Lower leg skin (tissue), 3 donors: ENCODE measurements at regions not wholly inside any gene's neighbourhood (a gene's known extent, or its start where the extent isn't known, plus 50 kb on each side); places are given as distances from the start of the nearest gene placed in this dataset.

Experiments used
- POLR2A ChIP-seq, 2 donors: fragments of 450-650 bp; IDR thresholded peaks; one replicate each; pipeline ENCODE4 v1.6.1; 2016 to 2017; ENCODE audit warnings: antibody characterized with exemption in 2 of 2, mild to moderate bottlenecking in 1 of 2, moderate library complexity in 1 of 2
- TF ChIP-seq, protein P1 (sequence below), 3 donors: fragments of 450-650 bp; IDR thresholded peaks; one replicate each; pipeline ENCODE4 v1.5.1; 2016; ENCODE audit warnings: antibody characterized with exemption in 3 of 3, mild to moderate bottlenecking in 3 of 3, moderate library complexity in 2 of 3

DNA sequence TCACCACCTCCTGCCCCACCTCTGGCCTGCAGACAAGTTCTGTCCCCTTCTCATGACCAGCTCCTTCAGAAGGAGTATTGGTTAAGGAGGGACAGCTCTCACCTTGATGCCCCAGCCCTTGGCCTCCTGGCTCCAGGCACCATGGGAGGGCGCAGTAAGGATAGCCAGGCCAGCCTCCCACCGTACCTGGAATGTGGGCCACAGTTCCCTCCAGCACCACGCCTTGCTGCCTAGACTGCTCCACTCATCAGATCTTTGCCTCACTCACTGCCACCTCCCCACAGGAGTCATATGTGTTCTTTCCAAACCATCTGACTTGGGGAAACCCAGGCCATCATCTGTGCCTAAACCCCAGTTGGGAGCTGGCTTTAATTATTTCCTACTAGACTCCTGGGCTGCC lies 97.0 kb downstream of the CCDC185 start:
- TF ChIP-seq, protein P1, sequence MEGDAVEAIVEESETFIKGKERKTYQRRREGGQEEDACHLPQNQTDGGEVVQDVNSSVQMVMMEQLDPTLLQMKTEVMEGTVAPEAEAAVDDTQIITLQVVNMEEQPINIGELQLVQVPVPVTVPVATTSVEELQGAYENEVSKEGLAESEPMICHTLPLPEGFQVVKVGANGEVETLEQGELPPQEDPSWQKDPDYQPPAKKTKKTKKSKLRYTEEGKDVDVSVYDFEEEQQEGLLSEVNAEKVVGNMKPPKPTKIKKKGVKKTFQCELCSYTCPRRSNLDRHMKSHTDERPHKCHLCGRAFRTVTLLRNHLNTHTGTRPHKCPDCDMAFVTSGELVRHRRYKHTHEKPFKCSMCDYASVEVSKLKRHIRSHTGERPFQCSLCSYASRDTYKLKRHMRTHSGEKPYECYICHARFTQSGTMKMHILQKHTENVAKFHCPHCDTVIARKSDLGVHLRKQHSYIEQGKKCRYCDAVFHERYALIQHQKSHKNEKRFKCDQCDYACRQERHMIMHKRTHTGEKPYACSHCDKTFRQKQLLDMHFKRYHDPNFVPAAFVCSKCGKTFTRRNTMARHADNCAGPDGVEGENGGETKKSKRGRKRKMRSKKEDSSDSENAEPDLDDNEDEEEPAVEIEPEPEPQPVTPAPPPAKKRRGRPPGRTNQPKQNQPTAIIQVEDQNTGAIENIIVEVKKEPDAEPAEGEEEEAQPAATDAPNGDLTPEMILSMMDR (IDR thresholded peaks at IDR 0.05) = no peak
- no peak for TF ChIP-seq POLR2A (IDR thresholded peaks at IDR 0.05)
